Activated B cell treated with CpG ODN at 0.5 μM for 24 hours (primary cell): ENCODE measurements at regions not wholly inside any gene's neighbourhood (a gene's known extent, or its start where the extent isn't known, plus 50 kb on each side); places are given as distances from the start of the nearest gene placed in this dataset.

Experiments used
- ATAC-seq: fragments of 200-7000 bp; cut with Tn5 transposase; one replicate; pipeline ENCODE4 v1.10.0; 2021; ENCODE audit warnings: low read depth, mild to moderate bottlenecking, moderate library complexity
- CTCF ChIA-PET: fragments of 350-600 bp; sonication (Branson Sonifier 250); formaldehyde crosslinking; loops from one replicate; lab custom pipeline; 2021; ENCODE audit warnings: antibody characterized with exemption; lab: Charles Lee
- POLR2A ChIA-PET: fragments of 350-600 bp; sonication (Branson Sonifier 250); formaldehyde crosslinking; loops from one replicate; lab custom pipeline; 2021; ENCODE audit warnings: antibody characterized with exemption; lab: Charles Lee
- DNase-seq: peaks from one replicate; pipeline ENCODE4 v3.0.0; 2022
- H3K27ac Mint-ChIP-seq: one replicate; pipeline ENCODE4 v1.8.0; 2020; ENCODE audit warnings: mixed read lengths
- H3K27me3 Mint-ChIP-seq: one replicate; pipeline ENCODE4 v1.8.0; 2021; ENCODE audit warnings: mixed read lengths
- H3K36me3 Mint-ChIP-seq: one replicate; pipeline ENCODE4 v1.8.0; 2021; ENCODE audit warnings: low read depth, mixed read lengths
- H3K4me1 Mint-ChIP-seq: one replicate; pipeline ENCODE4 v1.8.0; 2021; ENCODE audit warnings: mixed read lengths
- H3K4me3 Mint-ChIP-seq: one replicate; pipeline ENCODE4 v1.8.0; 2020; ENCODE audit warnings: mild to moderate bottlenecking, mixed read lengths
- H3K9me3 Mint-ChIP-seq: one replicate; pipeline ENCODE4 v1.8.0; 2020; ENCODE audit warnings: mixed read lengths
- intact Hi-C: fragments of 100-400 bp; cut with micrococcal nuclease; formaldehyde crosslinking; loops from one replicate; pipeline ENCODE4 v1.15.1; 2024
- TF ChIP-seq, protein P1 (sequence below): fragments of 200-600 bp; IDR thresholded peaks from one replicate; pipeline ENCODE4 v1.8.0; 2022; ENCODE audit warnings: antibody characterized with exemption, mild to moderate bottlenecking

DNA sequence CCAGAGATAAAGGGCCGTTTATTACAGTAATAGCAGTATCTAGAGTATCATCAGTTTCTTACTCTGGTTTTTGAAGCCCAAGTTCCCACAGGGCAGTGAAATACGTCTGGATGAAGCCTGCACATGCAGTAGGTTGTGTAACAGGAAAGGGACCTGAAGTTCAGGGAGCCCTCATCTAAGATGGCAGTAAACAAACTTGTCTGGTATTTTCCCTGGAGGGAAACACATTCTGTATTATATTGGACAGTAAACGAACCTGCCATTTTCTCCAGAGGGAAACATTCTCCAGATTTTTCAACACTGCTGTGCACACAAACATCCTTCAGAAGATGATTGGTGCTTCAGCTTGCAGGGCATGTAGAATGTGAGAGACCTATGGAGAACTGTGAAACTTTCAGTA is 189.9 kb downstream of the TFEC start:
- Mint-ChIP-seq H3K4me3 (no peak overlapping the region), H3K27ac (no peak overlapping the region), H3K27me3 (no peaks in the 10 kb centered on the region), H3K4me1 (no peaks in the 10 kb centered on the region), H3K36me3 (no peaks in the 10 kb centered on the region), H3K9me3 (no peaks in the 10 kb centered on the region)
- ATAC-seq (no peak), DNase-seq (no peak)
- intact Hi-C loops = no loop called here
- POLR2A ChIA-PET = no interaction called here
- CTCF ChIA-PET = no interaction called here
- TF ChIP-seq, protein P1, sequence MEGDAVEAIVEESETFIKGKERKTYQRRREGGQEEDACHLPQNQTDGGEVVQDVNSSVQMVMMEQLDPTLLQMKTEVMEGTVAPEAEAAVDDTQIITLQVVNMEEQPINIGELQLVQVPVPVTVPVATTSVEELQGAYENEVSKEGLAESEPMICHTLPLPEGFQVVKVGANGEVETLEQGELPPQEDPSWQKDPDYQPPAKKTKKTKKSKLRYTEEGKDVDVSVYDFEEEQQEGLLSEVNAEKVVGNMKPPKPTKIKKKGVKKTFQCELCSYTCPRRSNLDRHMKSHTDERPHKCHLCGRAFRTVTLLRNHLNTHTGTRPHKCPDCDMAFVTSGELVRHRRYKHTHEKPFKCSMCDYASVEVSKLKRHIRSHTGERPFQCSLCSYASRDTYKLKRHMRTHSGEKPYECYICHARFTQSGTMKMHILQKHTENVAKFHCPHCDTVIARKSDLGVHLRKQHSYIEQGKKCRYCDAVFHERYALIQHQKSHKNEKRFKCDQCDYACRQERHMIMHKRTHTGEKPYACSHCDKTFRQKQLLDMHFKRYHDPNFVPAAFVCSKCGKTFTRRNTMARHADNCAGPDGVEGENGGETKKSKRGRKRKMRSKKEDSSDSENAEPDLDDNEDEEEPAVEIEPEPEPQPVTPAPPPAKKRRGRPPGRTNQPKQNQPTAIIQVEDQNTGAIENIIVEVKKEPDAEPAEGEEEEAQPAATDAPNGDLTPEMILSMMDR = no peak

DNA sequence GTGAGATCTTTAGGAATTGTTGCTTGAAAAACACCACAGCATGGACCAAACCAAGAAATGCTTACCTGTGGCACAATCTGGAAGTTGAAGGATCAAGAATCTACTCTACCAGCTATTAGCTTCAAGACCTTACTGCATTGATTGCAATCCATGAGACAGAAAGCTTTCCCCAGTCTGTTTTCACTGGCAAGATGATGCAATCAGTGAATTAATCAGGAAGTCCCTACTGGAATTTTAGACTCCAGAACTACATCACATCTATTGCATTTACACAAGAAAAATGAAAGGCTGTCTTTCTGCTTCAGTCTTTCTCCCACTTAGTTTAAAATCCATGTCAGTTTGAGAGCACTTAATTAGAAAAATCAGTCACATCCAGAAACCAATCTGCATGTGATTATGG is 191.7 kb downstream of the TFEC start:
- ChIA-PET CTCF (no interaction called here), POLR2A (no interaction called here)
- H3K27me3 Mint-ChIP-seq = no peaks in the 10 kb centered on the region
- TF ChIP-seq, protein P1 = no peak
- no peak for ATAC-seq
- intact Hi-C loops = no loop called here
- no peaks in the 10 kb centered on the region for H3K36me3 Mint-ChIP-seq
- no peak overlapping the region for H3K4me3 Mint-ChIP-seq
- no peak for DNase-seq
- H3K4me1 Mint-ChIP-seq = no peaks in the 10 kb centered on the region
- H3K9me3 Mint-ChIP-seq = no peaks in the 10 kb centered on the region
- H3K27ac Mint-ChIP-seq = no peak overlapping the region

DNA sequence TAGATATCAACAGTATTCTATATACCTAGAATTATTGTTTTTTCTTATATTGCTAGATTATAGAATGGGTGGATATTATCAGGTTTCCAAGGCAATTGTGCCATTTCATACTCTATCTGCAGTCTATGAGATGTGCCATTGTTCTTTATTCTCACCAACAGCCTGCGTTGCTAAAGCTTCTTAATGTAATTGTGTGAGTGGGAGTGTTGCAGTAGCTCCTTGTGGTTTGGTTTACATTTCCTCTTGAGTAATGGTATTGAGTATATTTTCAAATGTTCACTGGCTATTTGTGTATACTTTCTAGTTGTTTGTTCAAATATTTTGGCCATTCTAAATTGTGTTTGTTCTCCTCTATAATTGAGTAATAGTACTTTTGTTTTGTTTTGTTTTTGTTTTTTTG is 199.2 kb downstream of the TFEC start:
- DNase-seq (no peak), ATAC-seq (no peak)
- Mint-ChIP-seq H3K36me3 (no peaks in the 10 kb centered on the region), H3K4me1 (no peaks in the 10 kb centered on the region), H3K9me3 (no peaks in the 10 kb centered on the region), H3K27me3 (no peaks in the 10 kb centered on the region), H3K27ac (no peak overlapping the region), H3K4me3 (no peak overlapping the region)
- TF ChIP-seq, protein P1 = no peak
- ChIA-PET CTCF (no interaction called here), POLR2A (no interaction called here)
- intact Hi-C loops = no loop called here

DNA sequence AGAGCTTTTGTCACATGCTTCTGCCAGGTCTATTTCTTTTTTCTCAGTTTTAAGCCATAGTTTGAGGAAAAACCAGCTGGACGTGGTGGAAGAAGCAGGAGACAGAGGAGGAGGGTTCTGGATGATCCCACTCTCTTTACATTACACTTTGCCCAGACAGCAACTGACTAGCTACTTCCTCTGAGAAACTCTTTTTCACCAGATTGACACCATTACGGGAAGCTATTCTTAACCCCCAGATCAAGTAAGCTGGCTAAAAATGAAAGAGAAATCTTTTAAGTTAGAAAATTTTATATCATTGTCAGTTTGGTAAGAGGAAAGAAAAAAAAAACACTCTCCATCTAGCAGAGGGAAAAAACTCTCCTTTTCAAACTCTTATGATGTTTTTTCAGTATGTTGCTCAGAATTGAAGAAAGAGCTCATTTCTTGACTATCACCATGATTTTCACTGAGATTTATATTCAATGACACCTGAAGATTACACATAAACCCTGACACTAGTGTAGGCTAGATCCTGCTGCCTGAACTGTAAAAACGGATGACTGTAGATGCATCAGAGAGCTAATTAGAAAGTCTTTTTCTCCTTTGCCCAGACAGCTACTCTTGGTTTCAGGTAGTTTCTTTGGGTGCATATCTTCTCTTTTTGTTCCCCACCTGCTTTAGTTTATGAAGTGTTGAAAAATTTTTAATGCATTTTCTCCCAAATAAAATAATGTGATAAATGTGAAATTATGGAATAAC is 203.1 kb downstream of the TFEC start:
- Mint-ChIP-seq H3K9me3 (no peaks in the 10 kb centered on the region), H3K36me3 (no peaks in the 10 kb centered on the region), H3K4me1 (no peaks in the 10 kb centered on the region), H3K27me3 (no peaks in the 10 kb centered on the region), H3K4me3 (no peak overlapping the region), H3K27ac (no peak overlapping the region)
- TF ChIP-seq, protein P1 = no peak
- ChIA-PET CTCF (no interaction called here), POLR2A (no interaction called here)
- ATAC-seq (no peak), DNase-seq (no peak)
- intact Hi-C loops = no loop called here

DNA sequence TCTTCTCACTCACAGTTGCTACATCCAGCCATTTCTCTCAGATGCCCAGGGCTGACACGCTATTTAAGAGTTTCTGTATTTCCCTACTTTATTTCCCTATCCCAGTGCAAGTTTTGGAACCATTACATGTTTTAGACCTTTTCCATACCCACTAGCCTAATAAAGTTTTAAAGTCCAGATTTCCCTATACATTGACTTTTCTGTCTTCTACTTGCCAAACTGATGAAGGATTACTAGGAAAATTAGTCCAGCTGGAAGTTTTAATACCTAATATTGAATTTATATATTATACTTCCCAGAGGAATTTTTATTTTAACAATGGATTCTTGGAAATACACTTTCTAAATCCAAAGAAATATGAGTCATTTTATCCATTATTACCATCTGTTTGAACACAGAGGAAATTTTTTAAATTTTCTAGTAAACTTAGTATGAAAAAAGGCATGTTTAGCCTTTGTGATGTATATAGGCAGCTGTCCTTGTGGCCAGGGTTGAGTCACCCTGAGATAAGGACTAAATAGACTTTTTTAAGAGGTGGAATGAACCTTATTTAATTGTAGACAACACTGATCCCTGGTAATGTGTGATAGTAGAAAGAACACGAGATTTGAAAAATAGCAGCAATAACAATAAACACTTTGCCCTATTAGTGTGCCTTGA is 205.0 kb downstream of the TFEC start:
- Mint-ChIP-seq H3K27ac (no peak overlapping the region), H3K4me3 (no peak overlapping the region), H3K27me3 (no peaks in the 10 kb centered on the region), H3K9me3 (no peaks in the 10 kb centered on the region), H3K4me1 (no peaks in the 10 kb centered on the region), H3K36me3 (no peaks in the 10 kb centered on the region)
- TF ChIP-seq, protein P1 = no peak
- ATAC-seq = no peak
- ChIA-PET POLR2A (no interaction called here), CTCF (no interaction called here)
- no peak for DNase-seq
- intact Hi-C loops = no loop called here
